SK-N-SH treated with all-trans-retinoic acid at 6 μM for 48 hours (cell line): ENCODE measurements at regions not wholly inside any gene's neighbourhood (a gene's known extent, or its start where the extent isn't known, plus 50 kb on each side); places are given as distances from the start of the nearest gene placed in this dataset.

ENCODE experiments used
- ATAC-seq: fragments of 200-7000 bp; cut with Tn5 transposase; 3 replicates; pipeline ENCODE4 v1.9.1; 2020; ENCODE audit warnings: mild to moderate bottlenecking, moderate library complexity
- ARNTL ChIP-seq: fragments of 450-650 bp; formaldehyde crosslinking; IDR thresholded peaks from 2 replicates; pipeline ENCODE4 v1.5.0; 2020; ENCODE audit warnings: low read depth, mild to moderate bottlenecking, moderate library complexity, borderline replicate concordance
- BACH2 ChIP-seq: fragments of 250-450 bp; sonication (Bioruptor Pico); IDR thresholded peaks from 2 replicates; pipeline ENCODE4 v1.9.0; 2021; ENCODE audit warnings: mild to moderate bottlenecking, borderline replicate concordance
- ESRRG ChIP-seq: fragments of 250-450 bp; sonication (Bioruptor Pico); IDR thresholded peaks from 2 replicates; pipeline ENCODE4 v1.6.1; 2021; ENCODE audit warnings: mild to moderate bottlenecking
- GLIS3 ChIP-seq: fragments of 250-450 bp; sonication (Bioruptor Pico); IDR thresholded peaks from 2 replicates; pipeline ENCODE4 v1.5.0; 2020; ENCODE audit warnings: mild to moderate bottlenecking, moderate library complexity
- ISL1 ChIP-seq: fragments of 250-450 bp; sonication (Bioruptor Pico); IDR thresholded peaks from 2 replicates; pipeline ENCODE4 v2.1.2; 2022; ENCODE audit warnings: mild to moderate bottlenecking, moderate library complexity
- OSR1 ChIP-seq: fragments of 250-450 bp; sonication (Bioruptor Pico); IDR thresholded peaks from 2 replicates; pipeline ENCODE4 v1.8.0; 2022; ENCODE audit warnings: moderate library complexity, mild to moderate bottlenecking, inconsistent platforms
- PPARA ChIP-seq: fragments of 250-450 bp; sonication (Bioruptor Pico); IDR thresholded peaks from 2 replicates; pipeline ENCODE4 v1.5.0; 2020; ENCODE audit warnings: mild to moderate bottlenecking, borderline replicate concordance
- RARB ChIP-seq: fragments of 250-450 bp; sonication (Bioruptor Pico); IDR thresholded peaks from 2 replicates; pipeline ENCODE4 v1.8.0; 2021; ENCODE audit warnings: mild to moderate bottlenecking, moderate library complexity
- TCF4 ChIP-seq: fragments of 250-450 bp; sonication (Bioruptor Pico); IDR thresholded peaks from 2 replicates; pipeline ENCODE4 v1.8.0; 2021; ENCODE audit warnings: mild to moderate bottlenecking, moderate library complexity, borderline replicate concordance
- TOX ChIP-seq: fragments of 250-450 bp; sonication (Bioruptor Pico); IDR thresholded peaks from 2 replicates; pipeline ENCODE4 v1.8.0; 2021; ENCODE audit warnings: mild to moderate bottlenecking, moderate library complexity, borderline replicate concordance
- ZC3H10 ChIP-seq: fragments of 250-450 bp; sonication (Bioruptor Pico); IDR thresholded peaks from 2 replicates; pipeline ENCODE4 v1.5.1; 2021; ENCODE audit warnings: mild to moderate bottlenecking, moderate library complexity
- ZFP3 ChIP-seq: fragments of 250-450 bp; sonication (Bioruptor Pico); IDR thresholded peaks from 2 replicates; pipeline ENCODE4 v1.5.0; 2020; ENCODE audit warnings: mild to moderate bottlenecking, moderate library complexity
- ZFP30 ChIP-seq: fragments of 450-650 bp; formaldehyde crosslinking; IDR thresholded peaks from 2 replicates; pipeline ENCODE4 v1.5.0; 2022; ENCODE audit warnings: mild to moderate bottlenecking, moderate library complexity
- ZNF565 ChIP-seq: fragments of 450-650 bp; formaldehyde crosslinking; conservative IDR thresholded peaks from 2 replicates; pipeline ENCODE4 v1.5.0; 2020; ENCODE audit warnings: low read depth, mild to moderate bottlenecking, moderate library complexity
- ZNF70 ChIP-seq: fragments of 450-650 bp; formaldehyde crosslinking; IDR thresholded peaks from 2 replicates; pipeline ENCODE4 v1.5.0; 2020; ENCODE audit warnings: mild to moderate bottlenecking, moderate library complexity
- ZNF8 ChIP-seq: fragments of 450-650 bp; formaldehyde crosslinking; IDR thresholded peaks from 2 replicates; pipeline ENCODE4 v1.5.0; 2020; ENCODE audit warnings: mild to moderate bottlenecking, moderate library complexity
- TF ChIP-seq, protein P1 (sequence below): fragments of 250-450 bp; sonication (Bioruptor Pico); IDR thresholded peaks from 2 replicates; pipeline ENCODE4 v1.5.0; 2020; ENCODE audit warnings: mild to moderate bottlenecking, moderate library complexity
- TF ChIP-seq, protein P2 (sequence below): fragments of 250-450 bp; sonication (Bioruptor Pico); IDR thresholded peaks from 2 replicates; pipeline ENCODE4 v1.5.1; 2020; ENCODE audit warnings: low read depth, mild to moderate bottlenecking, moderate library complexity
- TF ChIP-seq, protein P3 (sequence below): fragments of 250-450 bp; sonication (Bioruptor Pico); IDR thresholded peaks from 2 replicates; pipeline ENCODE4 v1.5.1; 2021; ENCODE audit warnings: mild to moderate bottlenecking, moderate library complexity
- TF ChIP-seq, protein P4 (sequence below): fragments of 250-450 bp; sonication (Bioruptor Pico); IDR thresholded peaks from 2 replicates; pipeline ENCODE4 v1.8.0; 2020; ENCODE audit warnings: mild to moderate bottlenecking, moderate library complexity, borderline replicate concordance

DNA sequence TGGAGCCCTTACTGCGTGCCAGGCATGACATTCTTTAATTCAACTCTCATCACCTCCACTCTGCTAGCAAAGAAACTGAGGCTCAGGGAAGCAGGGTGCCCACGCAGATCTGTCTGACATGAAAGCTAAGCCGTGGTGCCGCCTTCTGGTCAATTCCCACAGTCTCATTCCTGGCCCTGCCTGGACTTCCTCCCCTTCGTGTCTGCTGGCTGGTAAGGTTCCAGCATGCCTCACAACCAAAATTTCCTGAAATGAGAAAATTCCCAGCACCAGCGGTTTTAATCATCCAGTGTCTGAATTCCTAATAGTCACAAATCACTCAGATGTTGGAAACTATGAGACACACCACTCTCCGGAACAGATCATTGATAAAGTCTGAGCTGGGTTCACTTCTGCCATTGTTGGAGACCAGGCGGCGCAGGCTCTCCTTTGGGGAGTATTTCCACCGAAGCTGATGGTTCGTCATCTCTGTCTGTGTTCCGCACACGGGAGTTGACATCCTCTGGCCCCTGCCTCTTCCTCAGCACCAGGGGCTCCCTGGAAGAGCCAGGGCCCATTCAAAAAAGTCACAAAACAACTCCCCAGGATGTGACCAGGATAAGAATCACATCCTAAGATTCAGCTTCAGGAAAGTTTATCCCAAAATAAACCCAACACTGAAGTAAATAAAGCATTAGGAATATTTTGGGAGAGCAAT lies 167.7 kb downstream of the PLPP3 start:
- no peak for TF ChIP-seq OSR1 (CRISPR knock-in tag)
- TF ChIP-seq ZNF70 (CRISPR knock-in tag), result no peak
- no peak for TF ChIP-seq ZNF8 (CRISPR knock-in tag)
- TF ChIP-seq ISL1 (CRISPR knock-in tag), result no peak
- no peak for TF ChIP-seq TCF4 (CRISPR knock-in tag)
- no peak for ATAC-seq

DNA sequence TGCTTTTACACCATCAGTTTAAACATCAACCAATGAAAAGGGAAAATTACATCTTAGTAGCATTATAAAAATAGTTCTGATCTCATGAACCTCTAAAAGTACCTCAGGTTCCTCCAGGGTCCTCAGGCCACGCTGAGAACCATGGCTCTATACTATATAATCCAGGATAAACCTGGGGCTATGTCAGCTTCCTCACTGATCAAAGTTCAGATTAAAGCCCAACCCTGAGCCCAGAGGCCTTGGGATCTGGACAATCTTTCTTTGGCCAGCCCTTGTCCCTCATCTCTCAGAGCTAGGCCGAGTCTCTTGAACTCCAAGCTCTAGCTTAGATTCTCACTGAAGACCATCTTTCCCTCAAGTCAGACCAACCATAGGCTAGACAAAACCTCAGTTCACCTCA lies 168.3 kb downstream of the PLPP3 start:
- no peak for ATAC-seq
- TF ChIP-seq, protein P1, sequence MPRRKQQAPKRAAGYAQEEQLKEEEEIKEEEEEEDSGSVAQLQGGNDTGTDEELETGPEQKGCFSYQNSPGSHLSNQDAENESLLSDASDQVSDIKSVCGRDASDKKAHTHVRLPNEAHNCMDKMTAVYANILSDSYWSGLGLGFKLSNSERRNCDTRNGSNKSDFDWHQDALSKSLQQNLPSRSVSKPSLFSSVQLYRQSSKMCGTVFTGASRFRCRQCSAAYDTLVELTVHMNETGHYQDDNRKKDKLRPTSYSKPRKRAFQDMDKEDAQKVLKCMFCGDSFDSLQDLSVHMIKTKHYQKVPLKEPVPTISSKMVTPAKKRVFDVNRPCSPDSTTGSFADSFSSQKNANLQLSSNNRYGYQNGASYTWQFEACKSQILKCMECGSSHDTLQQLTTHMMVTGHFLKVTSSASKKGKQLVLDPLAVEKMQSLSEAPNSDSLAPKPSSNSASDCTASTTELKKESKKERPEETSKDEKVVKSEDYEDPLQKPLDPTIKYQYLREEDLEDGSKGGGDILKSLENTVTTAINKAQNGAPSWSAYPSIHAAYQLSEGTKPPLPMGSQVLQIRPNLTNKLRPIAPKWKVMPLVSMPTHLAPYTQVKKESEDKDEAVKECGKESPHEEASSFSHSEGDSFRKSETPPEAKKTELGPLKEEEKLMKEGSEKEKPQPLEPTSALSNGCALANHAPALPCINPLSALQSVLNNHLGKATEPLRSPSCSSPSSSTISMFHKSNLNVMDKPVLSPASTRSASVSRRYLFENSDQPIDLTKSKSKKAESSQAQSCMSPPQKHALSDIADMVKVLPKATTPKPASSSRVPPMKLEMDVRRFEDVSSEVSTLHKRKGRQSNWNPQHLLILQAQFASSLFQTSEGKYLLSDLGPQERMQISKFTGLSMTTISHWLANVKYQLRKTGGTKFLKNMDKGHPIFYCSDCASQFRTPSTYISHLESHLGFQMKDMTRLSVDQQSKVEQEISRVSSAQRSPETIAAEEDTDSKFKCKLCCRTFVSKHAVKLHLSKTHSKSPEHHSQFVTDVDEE (CRISPR knock-in tag), result no peak
- TF ChIP-seq TOX (no peak), TCF4 (CRISPR knock-in tag) (no peak), ZFP30 (no peak), ZC3H10 (no peak), ZFP3 (CRISPR knock-in tag) (no peak), ZNF565 (CRISPR knock-in tag) (no peak), ISL1 (CRISPR knock-in tag) (no peak), ZNF8 (CRISPR knock-in tag) (no peak), GLIS3 (CRISPR knock-in tag) (no peak), BACH2 (CRISPR knock-in tag) (no peak), ARNTL (CRISPR knock-in tag) (no peak), OSR1 (CRISPR knock-in tag) (no peak)
- TF ChIP-seq, protein P2, sequence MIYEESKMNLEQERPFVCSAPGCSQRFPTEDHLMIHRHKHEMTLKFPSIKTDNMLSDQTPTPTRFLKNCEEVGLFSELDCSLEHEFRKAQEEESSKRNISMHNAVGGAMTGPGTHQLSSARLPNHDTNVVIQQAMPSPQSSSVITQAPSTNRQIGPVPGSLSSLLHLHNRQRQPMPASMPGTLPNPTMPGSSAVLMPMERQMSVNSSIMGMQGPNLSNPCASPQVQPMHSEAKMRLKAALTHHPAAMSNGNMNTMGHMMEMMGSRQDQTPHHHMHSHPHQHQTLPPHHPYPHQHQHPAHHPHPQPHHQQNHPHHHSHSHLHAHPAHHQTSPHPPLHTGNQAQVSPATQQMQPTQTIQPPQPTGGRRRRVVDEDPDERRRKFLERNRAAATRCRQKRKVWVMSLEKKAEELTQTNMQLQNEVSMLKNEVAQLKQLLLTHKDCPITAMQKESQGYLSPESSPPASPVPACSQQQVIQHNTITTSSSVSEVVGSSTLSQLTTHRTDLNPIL (CRISPR knock-in tag), result no peak
- TF ChIP-seq, protein P3, sequence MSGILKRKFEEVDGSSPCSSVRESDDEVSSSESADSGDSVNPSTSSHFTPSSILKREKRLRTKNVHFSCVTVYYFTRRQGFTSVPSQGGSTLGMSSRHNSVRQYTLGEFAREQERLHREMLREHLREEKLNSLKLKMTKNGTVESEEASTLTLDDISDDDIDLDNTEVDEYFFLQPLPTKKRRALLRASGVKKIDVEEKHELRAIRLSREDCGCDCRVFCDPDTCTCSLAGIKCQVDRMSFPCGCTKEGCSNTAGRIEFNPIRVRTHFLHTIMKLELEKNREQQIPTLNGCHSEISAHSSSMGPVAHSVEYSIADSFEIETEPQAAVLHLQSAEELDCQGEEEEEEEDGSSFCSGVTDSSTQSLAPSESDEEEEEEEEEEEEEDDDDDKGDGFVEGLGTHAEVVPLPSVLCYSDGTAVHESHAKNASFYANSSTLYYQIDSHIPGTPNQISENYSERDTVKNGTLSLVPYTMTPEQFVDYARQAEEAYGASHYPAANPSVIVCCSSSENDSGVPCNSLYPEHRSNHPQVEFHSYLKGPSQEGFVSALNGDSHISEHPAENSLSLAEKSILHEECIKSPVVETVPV (CRISPR knock-in tag), result no peak
- TF ChIP-seq, protein P4, sequence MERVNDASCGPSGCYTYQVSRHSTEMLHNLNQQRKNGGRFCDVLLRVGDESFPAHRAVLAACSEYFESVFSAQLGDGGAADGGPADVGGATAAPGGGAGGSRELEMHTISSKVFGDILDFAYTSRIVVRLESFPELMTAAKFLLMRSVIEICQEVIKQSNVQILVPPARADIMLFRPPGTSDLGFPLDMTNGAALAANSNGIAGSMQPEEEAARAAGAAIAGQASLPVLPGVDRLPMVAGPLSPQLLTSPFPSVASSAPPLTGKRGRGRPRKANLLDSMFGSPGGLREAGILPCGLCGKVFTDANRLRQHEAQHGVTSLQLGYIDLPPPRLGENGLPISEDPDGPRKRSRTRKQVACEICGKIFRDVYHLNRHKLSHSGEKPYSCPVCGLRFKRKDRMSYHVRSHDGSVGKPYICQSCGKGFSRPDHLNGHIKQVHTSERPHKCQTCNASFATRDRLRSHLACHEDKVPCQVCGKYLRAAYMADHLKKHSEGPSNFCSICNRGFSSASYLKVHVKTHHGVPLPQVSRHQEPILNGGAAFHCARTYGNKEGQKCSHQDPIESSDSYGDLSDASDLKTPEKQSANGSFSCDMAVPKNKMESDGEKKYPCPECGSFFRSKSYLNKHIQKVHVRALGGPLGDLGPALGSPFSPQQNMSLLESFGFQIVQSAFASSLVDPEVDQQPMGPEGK (CRISPR knock-in tag), result no peak

DNA sequence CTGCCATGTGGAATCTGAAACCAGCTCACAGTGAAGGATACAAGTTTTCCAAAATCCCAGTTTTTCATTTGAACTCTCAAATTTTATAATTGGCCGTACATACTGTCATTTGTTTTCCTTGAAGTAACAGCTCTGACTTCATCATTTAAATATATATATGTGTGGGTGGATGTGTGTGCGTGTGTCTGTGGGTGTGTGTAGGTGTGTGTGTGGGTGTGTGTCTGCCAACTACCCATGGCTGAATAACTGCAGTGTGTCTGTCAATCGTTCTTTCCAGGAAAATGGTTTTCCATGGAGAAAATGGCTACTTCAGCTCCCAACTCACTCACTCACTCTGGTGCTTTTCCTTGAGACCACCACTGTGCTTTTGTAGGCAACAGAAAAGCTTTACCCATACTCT lies 169.0 kb downstream of the PLPP3 start:
- ATAC-seq, result no peak
- TF ChIP-seq ARNTL (CRISPR knock-in tag) (no peak), ESRRG (no peak), OSR1 (CRISPR knock-in tag) (no peak), RARB (no peak), ZNF565 (CRISPR knock-in tag) (no peak), TCF4 (CRISPR knock-in tag) (no peak), BACH2 (CRISPR knock-in tag) (no peak), PPARA (CRISPR knock-in tag) (no peak), TOX (no peak), ZFP30 (no peak), ISL1 (CRISPR knock-in tag) (no peak)
- TF ChIP-seq, protein P2 (CRISPR knock-in tag), result no peak
- TF ChIP-seq, protein P4 (CRISPR knock-in tag), result no peak
- TF ChIP-seq, protein P3 (CRISPR knock-in tag), result no peak
- TF ChIP-seq, all 23 proteins: peak for 0
